PC-9 (cell line): ENCODE measurements at regions not wholly inside any gene's neighbourhood (a gene's known extent, or its start where the extent isn't known, plus 50 kb on each side); places are given as distances from the start of the nearest gene placed in this dataset.
"Not testable (repeated sequence)": the region's sequence is repeated elsewhere in the genome, so short reads cannot be mapped to it uniquely, and the experiment has no call there.

Experiments used
- BruUV-seq: library from RNA; stranded (reverse); fragments of 400-500 nt; replicated peaks from 2 replicates; lab custom pipeline; 2021; lab: Mats Ljungman, UMichigan
- CTCF ChIA-PET: fragments of 300-600 bp; sonication (Branson Sonifier 250); formaldehyde crosslinking; loops from one replicate; lab custom pipeline; 2022; ENCODE audit warnings: antibody characterized with exemption; lab: Charles Lee
- POLR2A ChIA-PET: fragments of 300-600 bp; sonication (Branson Sonifier 250); formaldehyde crosslinking; loops from one replicate; lab custom pipeline; 2022; ENCODE audit warnings: antibody characterized with exemption; ENCODE audit not compliant: unreplicated experiment; lab: Charles Lee
- DNase-seq, 2 experiments: peaks; one replicate each; pipeline versions ENCODE4 v3.0.0 to v3.0.0-alpha.2; 2015 to 2022; ENCODE audit warnings: mixed read lengths in 1 of 2
- H2AFZ ChIP-seq: fragments of 200-600 bp; sonication (generic); 2 replicates; pipeline ENCODE4 v1.8.1; 2017; ENCODE audit warnings: antibody characterized with exemption
- H3F3A ChIP-seq: fragments of 200-600 bp; sonication (generic); 2 replicates; pipeline ENCODE4 v1.8.1; 2017; ENCODE audit warnings: antibody characterized with exemption, mild to moderate bottlenecking, low read depth; ENCODE audit not compliant: insufficient read depth
- H3K27ac ChIP-seq: fragments of 200-600 bp; sonication (generic); 2 replicates; pipeline ENCODE4 v1.6.1; 2016; ENCODE audit warnings: mixed run types
- H3K27me3 ChIP-seq: fragments of 200-600 bp; sonication (generic); 2 replicates; pipeline ENCODE4 v1.6.1; 2016; ENCODE audit warnings: low read depth, mixed run types; ENCODE audit not compliant: insufficient read depth
- H3K36me3 ChIP-seq: fragments of 200-600 bp; sonication (generic); 2 replicates; pipeline ENCODE4 v1.6.1; 2016; ENCODE audit warnings: low read depth, mixed run types
- H3K4me1 ChIP-seq: fragments of 200-600 bp; sonication (generic); replicated peaks from 2 replicates; pipeline ENCODE4 v1.6.1; 2016; ENCODE audit warnings: mixed run types; ENCODE audit not compliant: insufficient read depth
- H3K4me2 ChIP-seq: fragments of 200-600 bp; sonication (generic); 2 replicates; pipeline ENCODE4 v1.6.1; 2017; ENCODE audit warnings: mixed run types
- H3K4me3 ChIP-seq: fragments of 200-600 bp; sonication (generic); 2 replicates; pipeline ENCODE4 v1.6.1; 2016; ENCODE audit warnings: mixed run types
- H3K79me2 ChIP-seq: fragments of 200-600 bp; sonication (generic); 2 replicates; pipeline ENCODE4 v1.6.1; 2017; ENCODE audit warnings: low read depth, mixed run types
- H3K9me2 ChIP-seq: fragments of 200-600 bp; sonication (generic); 2 replicates; pipeline ENCODE4 v1.8.1; 2017; ENCODE audit warnings: mild to moderate bottlenecking; ENCODE audit not compliant: insufficient read depth
- H3K9me3 ChIP-seq: fragments of 200-600 bp; sonication (generic); 2 replicates; pipeline ENCODE4 v1.8.1; 2016; ENCODE audit warnings: low read depth; ENCODE audit not compliant: insufficient read depth
- H4K20me1 ChIP-seq: fragments of 200-600 bp; sonication (generic); 2 replicates; pipeline ENCODE4 v1.8.1; 2017; ENCODE audit not compliant: insufficient read depth
- EZH2 ChIP-seq: fragments of 200-600 bp; sonication (generic); IDR thresholded peaks from 2 replicates; pipeline ENCODE4 v1.8.0; 2017; ENCODE audit warnings: antibody characterized with exemption, low read depth
- intact Hi-C: fragments of 100-400 bp; cut with micrococcal nuclease; formaldehyde crosslinking; loops from one replicate; pipeline ENCODE4 v1.10.0; 2022; ENCODE audit not compliant: unreplicated experiment
- TF ChIP-seq, protein P1 (sequence below): fragments of 200-600 bp; sonication (generic); conservative IDR thresholded peaks from 2 replicates; pipeline ENCODE4 v1.6.1; 2017; ENCODE audit warnings: mixed run types, antibody characterized with exemption, mild to moderate bottlenecking, moderate library complexity

- no peaks in the 10 kb centered on the region for H3K9me3 ChIP-seq
- no peak overlapping the region for H3K4me3 ChIP-seq
- H3K36me3 ChIP-seq = no peaks in the 10 kb centered on the region
- H2AFZ ChIP-seq = no peak overlapping the region
- no TSS peak for BruUV-seq
- no peaks in the 10 kb centered on the region for H3K27me3 ChIP-seq
- ChIA-PET CTCF (interaction anchor here (1.3 kb wide), 1 partner anchor 48 kb away, joined by 4 read pairs; no protein-coding TSS in a partner anchor), POLR2A (no interaction called here)
- peaks cover 42% of the 10 kb centered on the region for H3K4me1 ChIP-seq
- TF ChIP-seq EZH2 = no peak
- TF ChIP-seq, protein P1, sequence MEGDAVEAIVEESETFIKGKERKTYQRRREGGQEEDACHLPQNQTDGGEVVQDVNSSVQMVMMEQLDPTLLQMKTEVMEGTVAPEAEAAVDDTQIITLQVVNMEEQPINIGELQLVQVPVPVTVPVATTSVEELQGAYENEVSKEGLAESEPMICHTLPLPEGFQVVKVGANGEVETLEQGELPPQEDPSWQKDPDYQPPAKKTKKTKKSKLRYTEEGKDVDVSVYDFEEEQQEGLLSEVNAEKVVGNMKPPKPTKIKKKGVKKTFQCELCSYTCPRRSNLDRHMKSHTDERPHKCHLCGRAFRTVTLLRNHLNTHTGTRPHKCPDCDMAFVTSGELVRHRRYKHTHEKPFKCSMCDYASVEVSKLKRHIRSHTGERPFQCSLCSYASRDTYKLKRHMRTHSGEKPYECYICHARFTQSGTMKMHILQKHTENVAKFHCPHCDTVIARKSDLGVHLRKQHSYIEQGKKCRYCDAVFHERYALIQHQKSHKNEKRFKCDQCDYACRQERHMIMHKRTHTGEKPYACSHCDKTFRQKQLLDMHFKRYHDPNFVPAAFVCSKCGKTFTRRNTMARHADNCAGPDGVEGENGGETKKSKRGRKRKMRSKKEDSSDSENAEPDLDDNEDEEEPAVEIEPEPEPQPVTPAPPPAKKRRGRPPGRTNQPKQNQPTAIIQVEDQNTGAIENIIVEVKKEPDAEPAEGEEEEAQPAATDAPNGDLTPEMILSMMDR = no peak
- H3K79me2 ChIP-seq = no peaks in the 10 kb centered on the region
- H3K9me2 ChIP-seq = no peaks in the 10 kb centered on the region
- H4K20me1 ChIP-seq = no peaks in the 10 kb centered on the region
- H3K4me2 ChIP-seq = no peak overlapping the region
- peaks cover 22% of the 10 kb centered on the region for H3F3A ChIP-seq
- H3K27ac ChIP-seq = no peak overlapping the region
- intact Hi-C loops = loop anchor here (2.0 to 5.0 kb wide), 5 partner anchors 55 to 1043 kb away; partner anchors contain the start of gene TERC
- no peak for DNase-seq
These were observed 62.0 kb downstream of the RPL22L1 start for GRCh38 chr3:170808041-170808440.

DNA sequence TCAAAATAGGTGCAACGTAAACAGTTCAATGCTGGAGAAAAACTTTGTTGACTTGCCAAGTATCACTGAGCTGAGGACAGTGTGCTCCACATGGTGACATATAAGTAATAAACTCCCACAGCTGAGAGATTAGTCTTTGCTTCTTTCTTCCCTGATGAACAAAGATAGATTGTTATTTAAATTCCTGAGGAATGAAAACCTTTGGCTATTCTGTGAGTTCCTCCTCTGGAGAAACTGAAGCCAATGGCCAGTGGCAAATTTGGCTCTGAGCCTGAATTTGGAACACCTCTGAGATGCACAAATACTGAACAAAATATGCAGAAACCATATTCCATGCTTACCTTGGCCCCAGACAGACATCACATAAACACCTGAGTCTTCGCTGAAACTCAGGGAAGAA is 63.3 kb downstream of the RPL22L1 start:
- no peak for DNase-seq
- Histone ChIP-seq H3K9me2 (no peaks in the 10 kb centered on the region), H3K4me3 (no peak overlapping the region), H4K20me1 (no peaks in the 10 kb centered on the region), H3K27ac (no peak overlapping the region), H3F3A (peaks cover 20% of the 10 kb centered on the region), H3K9me3 (no peaks in the 10 kb centered on the region), H3K36me3 (no peaks in the 10 kb centered on the region), H3K4me2 (no peak overlapping the region), H2AFZ (no peak overlapping the region), H3K79me2 (no peaks in the 10 kb centered on the region), H3K4me1 (peaks cover 39% of the 10 kb centered on the region), H3K27me3 (no peaks in the 10 kb centered on the region)
- POLR2A ChIA-PET = no interaction called here
- TF ChIP-seq, protein P1 = no peak
- intact Hi-C loops = loop anchor here (5.0 kb wide), 2 partner anchors 199 to 214 kb away; no protein-coding TSS in a partner anchor
- CTCF ChIA-PET = no interaction called here
- BruUV-seq = no TSS peak

GRCh38 chr3:170806141-170806540 is 63.9 kb downstream of the RPL22L1 start:
- TF ChIP-seq EZH2 = no peak
- TF ChIP-seq, protein P1 = no peak
- no peak overlapping the region for H2AFZ ChIP-seq
- no peak overlapping the region for H3K4me3 ChIP-seq
- H3K27me3 ChIP-seq = no peaks in the 10 kb centered on the region
- DNase-seq = no peak
- ChIA-PET CTCF (no interaction called here), POLR2A (no interaction called here)
- intact Hi-C loops = loop anchor here (5.0 kb wide), 2 partner anchors 199 to 214 kb away; no protein-coding TSS in a partner anchor
- H3K9me3 ChIP-seq = no peaks in the 10 kb centered on the region
- H3K4me1 ChIP-seq = peaks cover 34% of the 10 kb centered on the region
- H3F3A ChIP-seq = peaks cover 17% of the 10 kb centered on the region
- BruUV-seq = no TSS peak
- H4K20me1 ChIP-seq = no peaks in the 10 kb centered on the region
- no peaks in the 10 kb centered on the region for H3K36me3 ChIP-seq
- H3K9me2 ChIP-seq = no peaks in the 10 kb centered on the region
- H3K27ac ChIP-seq = no peak overlapping the region
- no peaks in the 10 kb centered on the region for H3K79me2 ChIP-seq
- H3K4me2 ChIP-seq = no peak overlapping the region

DNA sequence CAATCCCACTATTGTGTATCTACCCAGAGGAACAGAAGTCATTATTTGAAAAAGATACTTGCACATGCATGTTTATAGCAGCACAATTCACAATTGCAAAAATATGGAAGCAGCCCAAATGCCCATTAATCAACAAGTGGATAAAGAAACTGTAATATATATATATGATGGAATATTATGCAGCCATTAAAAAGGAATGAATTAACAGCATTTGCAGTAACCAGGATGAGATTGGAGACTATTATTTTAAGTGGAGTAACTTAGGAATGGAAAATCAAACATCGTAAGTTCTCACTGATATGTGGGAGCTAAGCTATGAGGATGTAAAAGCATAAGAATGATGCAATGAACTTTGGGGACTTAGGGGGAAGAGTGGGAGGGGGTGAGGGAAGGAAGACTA is 64.7 kb downstream of the RPL22L1 start:
- CTCF ChIA-PET, H3K27me3 ChIP-seq, H2AFZ ChIP-seq, H3K9me2 ChIP-seq, POLR2A ChIA-PET, DNase-seq, H4K20me1 ChIP-seq, H3K36me3 ChIP-seq, H3K9me3 ChIP-seq, H3K27ac ChIP-seq, H3K4me2 ChIP-seq, BruUV-seq, H3K4me3 ChIP-seq, H3K79me2 ChIP-seq: not testable (repeated sequence)
- peaks cover 26% of the 10 kb centered on the region for H3K4me1 ChIP-seq
- intact Hi-C loops = loop anchor here (5.0 kb wide), 2 partner anchors 198 to 213 kb away; no protein-coding TSS in a partner anchor
- peaks cover 16% of the 10 kb centered on the region for H3F3A ChIP-seq

DNA sequence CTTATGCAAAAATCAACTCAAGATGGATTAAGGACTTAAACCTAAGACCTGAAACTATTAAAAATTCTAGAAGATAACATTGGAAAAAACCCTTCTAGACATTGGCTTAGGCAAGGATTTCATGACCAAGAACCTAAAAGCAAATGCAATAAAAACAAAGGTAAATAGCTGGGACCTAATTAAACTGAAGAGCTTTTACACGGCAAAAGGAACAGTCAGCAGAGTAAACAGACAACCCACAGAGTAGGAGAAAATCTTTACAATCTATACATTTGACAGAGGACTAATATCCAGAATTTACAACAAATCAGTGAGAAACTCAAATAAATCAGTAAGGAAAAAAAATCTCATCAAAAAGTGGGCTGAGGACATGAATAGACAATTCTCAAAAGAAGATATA is 65.4 kb downstream of the RPL22L1 start:
- H3K9me2 ChIP-seq, H3K9me3 ChIP-seq, BruUV-seq, H2AFZ ChIP-seq, H3K36me3 ChIP-seq, H3F3A ChIP-seq, H4K20me1 ChIP-seq, H3K27ac ChIP-seq, H3K79me2 ChIP-seq, H3K4me2 ChIP-seq, H3K4me3 ChIP-seq, DNase-seq, CTCF ChIA-PET, H3K27me3 ChIP-seq, POLR2A ChIA-PET: not testable (repeated sequence)
- H3K4me1 ChIP-seq = peaks cover 19% of the 10 kb centered on the region
- intact Hi-C loops = loop anchor here (5.0 kb wide), 2 partner anchors 197 to 212 kb away; no protein-coding TSS in a partner anchor
